RKO (cell line): ENCODE measurements at regions not wholly inside any gene's neighbourhood (a gene's known extent, or its start where the extent isn't known, plus 50 kb on each side); places are given as distances from the start of the nearest gene placed in this dataset.

Experiments
- DNase-seq: peaks from one replicate; pipeline ENCODE4 v3.0.0-alpha.2; 2016; ENCODE audit warnings: low spot score

- no peak for DNase-seq
These were observed 113.0 kb upstream of the ARGLU1 start for GRCh38 chr13:106680796-106681472.

- DNase-seq, result no peak
These were observed 110.9 kb upstream of the ARGLU1 start for GRCh38 chr13:106678646-106679418.

DNA sequence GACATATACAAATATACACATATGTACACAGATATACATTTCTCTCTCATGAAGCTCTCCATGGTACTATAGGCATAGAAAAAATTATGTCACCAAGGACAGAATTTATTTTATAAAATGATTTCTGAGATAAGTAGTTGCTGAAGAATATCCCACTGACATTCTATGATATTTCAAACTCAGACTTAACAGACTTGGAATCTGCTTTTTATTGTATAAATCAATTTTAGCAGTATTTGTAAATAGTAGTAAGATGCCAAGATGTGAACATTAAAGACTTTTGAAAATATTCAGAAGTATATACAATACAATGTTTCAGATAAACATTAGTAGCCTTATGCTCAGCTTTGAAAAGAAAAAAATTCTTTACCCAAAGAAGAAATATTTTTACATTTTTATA, 107.4 kb upstream of the ARGLU1 start:
- DNase-seq, result no peak

- no peak for DNase-seq
These were observed 93.0 kb upstream of the ARGLU1 start for GRCh38 chr13:106660746-106661625.

DNA sequence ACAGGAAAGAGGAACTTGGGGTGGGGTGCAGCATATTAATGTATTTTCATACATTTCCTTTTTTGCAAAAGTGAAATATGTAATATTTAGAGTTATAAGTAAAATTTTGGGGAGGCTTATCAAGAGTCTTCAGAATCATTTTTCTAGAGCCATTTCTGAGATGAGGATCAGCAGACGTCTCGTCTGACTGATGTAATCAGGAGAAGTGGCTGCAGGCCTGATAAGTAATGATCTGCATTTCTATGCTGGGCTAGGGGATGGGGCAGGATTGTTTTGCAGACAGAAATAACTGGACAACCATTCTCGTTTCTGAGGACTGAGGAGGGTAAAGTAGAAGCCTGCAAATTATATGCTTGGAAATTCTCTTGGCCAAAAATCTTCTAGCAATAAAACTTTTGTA, 89.2 kb upstream of the ARGLU1 start:
- DNase-seq, result no peak

- no peak for DNase-seq
These were observed 88.2 kb upstream of the ARGLU1 start for GRCh38 chr13:106656186-106656585.

DNA sequence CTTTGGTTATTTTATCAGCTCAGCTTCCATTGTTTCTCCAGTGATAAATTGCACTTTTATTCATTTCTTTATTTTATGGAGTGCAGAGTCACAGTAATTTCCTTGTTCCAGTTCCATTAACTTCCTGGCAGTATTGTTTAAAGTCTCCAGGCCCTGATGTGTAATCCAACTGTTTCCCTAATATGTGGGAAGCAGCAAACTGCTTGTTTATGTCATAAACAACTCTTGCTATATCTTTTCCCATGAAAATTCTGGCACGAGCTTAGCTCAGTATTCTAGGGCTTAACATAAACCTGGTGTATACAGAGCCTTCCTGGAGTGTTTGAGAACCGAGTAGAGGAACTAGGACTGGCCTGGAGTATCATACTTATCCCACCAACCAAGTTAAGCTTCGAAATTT, 83.5 kb upstream of the ARGLU1 start:
- no peak for DNase-seq

DNA sequence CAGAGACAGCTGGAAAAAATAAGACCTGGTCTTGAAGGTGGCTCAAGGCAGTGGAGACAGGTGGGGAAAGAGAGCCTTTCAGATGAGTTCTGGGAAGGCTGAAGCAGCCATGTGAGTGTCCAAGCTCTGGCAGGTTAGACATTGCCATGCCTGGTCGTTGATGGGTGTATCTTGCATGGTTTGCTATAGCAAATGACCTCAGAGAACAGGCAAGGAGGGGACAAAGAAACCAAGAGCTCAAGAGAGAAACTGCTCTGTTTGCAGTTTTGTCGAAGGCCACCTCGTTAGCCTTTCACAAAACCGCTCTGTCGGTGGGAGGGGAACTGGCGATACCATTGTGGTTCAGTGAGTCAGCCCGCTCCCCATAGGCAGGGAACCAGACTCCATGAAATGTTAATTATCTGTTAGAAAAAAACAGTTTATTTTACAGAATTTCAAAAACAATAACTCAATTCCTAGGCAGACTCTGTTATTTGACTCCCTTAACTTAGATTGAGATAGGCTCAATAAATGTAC, 82.8 kb upstream of the ARGLU1 start:
- DNase-seq, result no peak

DNA sequence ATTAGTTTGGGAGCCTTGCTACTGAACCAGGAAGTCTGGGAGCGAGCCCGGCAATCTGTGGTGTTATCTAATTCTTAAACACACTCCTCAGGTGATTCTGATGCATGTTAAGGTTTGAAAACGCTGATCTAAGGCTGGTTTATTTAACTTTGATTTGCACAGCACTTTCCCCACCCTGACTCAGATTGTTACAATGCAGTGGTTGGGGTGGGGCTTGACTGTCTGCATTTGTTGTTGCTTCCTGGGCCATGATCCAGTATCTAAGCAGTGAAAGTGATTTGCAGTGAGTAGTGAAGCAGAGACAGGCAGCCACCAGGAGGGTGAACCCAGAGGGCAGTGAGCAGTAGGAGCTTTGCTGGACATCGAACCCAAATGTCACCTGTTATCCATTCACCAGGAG, 81.6 kb upstream of the ARGLU1 start:
- no peak for DNase-seq

GRCh38 chr13:106640515-106640914, 72.6 kb upstream of the ARGLU1 start:
- DNase-seq, result no peak

DNA sequence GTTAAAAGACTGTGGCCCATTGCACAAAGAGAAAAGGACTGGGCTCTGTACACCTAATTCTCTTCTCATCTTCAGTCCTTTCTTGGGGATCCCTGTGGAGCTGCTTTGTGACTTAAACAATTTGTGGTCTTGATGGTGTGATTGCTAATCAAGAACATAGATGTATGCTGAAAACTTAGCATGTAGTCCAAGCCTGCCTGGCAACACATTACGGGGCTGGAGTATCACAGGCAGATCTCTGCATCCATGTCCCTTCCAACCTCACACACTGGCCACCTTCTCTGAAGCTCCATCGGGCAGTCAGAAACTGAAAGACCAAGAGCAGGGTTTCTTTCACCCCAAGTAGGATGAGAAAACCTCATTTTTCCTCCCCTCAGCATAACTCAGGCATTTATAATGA, 69.6 kb upstream of the ARGLU1 start:
- no peak for DNase-seq

- DNase-seq, result no peak
These were observed 68.6 kb upstream of the ARGLU1 start for GRCh38 chr13:106636492-106636891.

- DNase-seq, result no peak
These were observed 67.7 kb upstream of the ARGLU1 start for GRCh38 chr13:106635616-106636015.

- no peak for DNase-seq
These were observed 65.4 kb upstream of the ARGLU1 start for GRCh38 chr13:106633321-106633720.

- no peak for DNase-seq
These were observed 62.7 kb upstream of the ARGLU1 start for GRCh38 chr13:106630650-106631049.

GRCh38 chr13:106630162-106630561, 62.2 kb upstream of the ARGLU1 start:
- DNase-seq, result no peak

DNA sequence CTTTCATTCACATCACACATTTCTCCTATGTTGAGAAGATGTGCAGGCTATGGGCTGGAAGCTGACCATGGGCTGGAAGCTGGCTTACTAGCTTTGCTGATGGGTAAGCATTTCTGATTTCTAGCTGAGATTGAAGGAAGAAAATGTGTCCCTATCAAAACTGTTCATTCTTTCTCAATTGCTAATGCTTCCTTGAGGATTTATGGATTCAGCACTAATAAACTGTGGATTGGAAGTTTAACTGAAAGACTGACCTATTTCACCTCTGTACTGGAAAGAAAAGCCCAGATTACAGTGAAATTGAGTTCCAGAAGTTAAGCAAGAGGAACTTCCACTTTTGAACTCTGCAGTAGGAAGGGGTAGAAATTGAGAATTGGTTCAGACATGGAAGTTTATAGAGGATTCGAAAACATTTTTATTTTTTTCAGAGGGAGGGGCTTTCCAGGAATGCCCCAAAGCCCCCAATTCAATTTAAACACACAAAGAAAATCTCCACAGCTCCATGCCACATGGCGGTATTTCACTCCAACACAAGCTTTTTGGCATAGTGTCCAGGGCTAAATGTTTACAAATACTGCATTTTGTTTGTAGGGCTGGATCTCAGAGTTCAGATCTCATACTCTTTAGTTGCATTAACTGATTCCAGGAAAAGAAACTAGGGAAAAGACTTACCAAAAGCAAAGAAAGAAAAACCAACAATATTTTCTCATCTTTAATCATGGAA, 61.2 kb upstream of the ARGLU1 start:
- DNase-seq, result no peak

- DNase-seq, result no peak
These were observed 58.5 kb upstream of the ARGLU1 start for GRCh38 chr13:106626473-106626872.

DNA sequence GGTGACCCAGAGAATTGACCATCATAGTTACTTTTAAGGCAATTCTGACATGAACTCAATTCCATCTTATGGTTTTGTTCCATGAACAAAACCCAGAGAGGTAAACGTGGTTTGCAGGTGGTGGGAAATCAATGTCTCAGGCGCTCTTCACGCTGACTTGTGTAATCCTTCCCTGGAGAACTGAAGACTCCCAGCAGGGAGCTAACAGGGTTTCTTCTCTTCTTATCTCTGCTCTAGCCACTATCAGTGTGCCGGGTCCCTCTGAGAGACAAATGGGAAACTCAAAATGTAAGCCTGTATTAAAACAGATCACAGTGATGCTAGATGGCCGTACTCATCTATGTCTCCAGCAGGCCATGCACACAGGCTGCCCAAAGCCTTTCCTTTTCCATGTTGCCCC, 57.6 kb upstream of the ARGLU1 start:
- DNase-seq, result no peak

GRCh38 chr13:106623799-106624460, 56.0 kb upstream of the ARGLU1 start:
- no peak for DNase-seq

DNA sequence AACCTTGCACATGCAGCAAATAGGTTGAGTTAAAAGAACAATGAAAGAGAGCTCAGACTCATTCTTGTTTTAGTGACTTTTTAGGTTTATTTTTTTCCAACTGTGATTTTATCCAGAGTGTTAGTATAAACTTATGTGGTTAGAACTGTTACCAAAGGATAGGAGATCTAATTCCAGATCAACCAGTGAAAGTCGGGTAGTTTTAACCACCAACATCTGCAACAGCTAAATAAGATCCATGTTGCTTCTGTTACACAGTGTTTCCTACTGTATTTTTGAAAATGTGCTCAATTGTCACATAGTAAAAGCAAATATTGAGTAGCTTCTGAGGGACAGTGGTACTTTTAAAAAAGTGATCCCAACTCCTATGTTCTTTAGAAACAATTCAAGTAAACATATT, 53.9 kb upstream of the ARGLU1 start:
- DNase-seq, result no peak
